Neural progenitor cell (in vitro differentiated cells): ENCODE measurements at regions not wholly inside any gene's neighbourhood (a gene's known extent, or its start where the extent isn't known, plus 50 kb on each side); places are given as distances from the start of the nearest gene placed in this dataset.

ENCODE experiments used
- EZH2 ChIP-seq: fragments of 200-600 bp; sonication (generic); IDR thresholded peaks from 2 replicates; pipeline ENCODE4 v1.6.1; 2017; ENCODE audit warnings: antibody characterized with exemption, mild to moderate bottlenecking, moderate library complexity
- EZH2phosphoT487 ChIP-seq: fragments of 200-600 bp; sonication (generic); IDR thresholded peaks from 2 replicates; pipeline ENCODE4 v1.6.1; 2017; ENCODE audit warnings: antibody characterized with exemption
- TF ChIP-seq, protein P1 (sequence below): fragments of 200-600 bp; sonication (generic); IDR thresholded peaks from 2 replicates; pipeline ENCODE4 v1.5.1; 2017; ENCODE audit warnings: antibody characterized with exemption, mild to moderate bottlenecking

DNA sequence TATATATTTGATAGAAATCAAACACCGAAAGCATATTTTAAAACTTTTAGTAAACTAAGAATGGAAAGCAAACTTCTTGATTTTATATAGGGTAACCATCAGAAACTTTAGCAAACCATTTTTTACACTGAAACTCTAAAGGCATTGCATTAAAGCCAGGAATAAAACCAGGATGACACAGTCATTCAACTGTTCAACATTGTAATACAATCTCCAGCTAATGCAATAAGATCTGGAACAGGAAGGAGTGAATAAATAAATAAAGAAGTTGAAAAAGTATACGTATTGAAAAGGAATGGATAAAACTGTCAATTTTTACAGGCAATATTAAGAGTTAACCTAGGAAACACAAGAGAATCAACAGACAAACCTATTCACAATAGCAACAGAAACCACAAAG lies 181.9 kb upstream of the TTC14 start:
- TF ChIP-seq, protein P1, sequence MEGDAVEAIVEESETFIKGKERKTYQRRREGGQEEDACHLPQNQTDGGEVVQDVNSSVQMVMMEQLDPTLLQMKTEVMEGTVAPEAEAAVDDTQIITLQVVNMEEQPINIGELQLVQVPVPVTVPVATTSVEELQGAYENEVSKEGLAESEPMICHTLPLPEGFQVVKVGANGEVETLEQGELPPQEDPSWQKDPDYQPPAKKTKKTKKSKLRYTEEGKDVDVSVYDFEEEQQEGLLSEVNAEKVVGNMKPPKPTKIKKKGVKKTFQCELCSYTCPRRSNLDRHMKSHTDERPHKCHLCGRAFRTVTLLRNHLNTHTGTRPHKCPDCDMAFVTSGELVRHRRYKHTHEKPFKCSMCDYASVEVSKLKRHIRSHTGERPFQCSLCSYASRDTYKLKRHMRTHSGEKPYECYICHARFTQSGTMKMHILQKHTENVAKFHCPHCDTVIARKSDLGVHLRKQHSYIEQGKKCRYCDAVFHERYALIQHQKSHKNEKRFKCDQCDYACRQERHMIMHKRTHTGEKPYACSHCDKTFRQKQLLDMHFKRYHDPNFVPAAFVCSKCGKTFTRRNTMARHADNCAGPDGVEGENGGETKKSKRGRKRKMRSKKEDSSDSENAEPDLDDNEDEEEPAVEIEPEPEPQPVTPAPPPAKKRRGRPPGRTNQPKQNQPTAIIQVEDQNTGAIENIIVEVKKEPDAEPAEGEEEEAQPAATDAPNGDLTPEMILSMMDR, result no peak
- TF ChIP-seq EZH2, result no peak
- no peak for TF ChIP-seq EZH2phosphoT487
